Ishikawa (cell line): ENCODE measurements at regions not wholly inside any gene's neighbourhood (a gene's known extent, or its start where the extent isn't known, plus 50 kb on each side); places are given as distances from the start of the nearest gene placed in this dataset.

ENCODE experiments used
- TAF1 ChIP-seq: IDR thresholded peaks from 2 replicates; pipeline ENCODE4 v1.6.1; 2012; ENCODE audit warnings: low read depth, mild to moderate bottlenecking
- TCF12 ChIP-seq: IDR thresholded peaks from 2 replicates; pipeline ENCODE4 v1.6.1; 2012; ENCODE audit warnings: low read depth
- YY1 ChIP-seq: IDR thresholded peaks from 2 replicates; pipeline ENCODE4 v1.6.1; 2012; ENCODE audit warnings: low read depth
- ZBTB7A ChIP-seq: IDR thresholded peaks from 2 replicates; pipeline ENCODE4 v1.6.1; 2012; ENCODE audit warnings: low read depth
- TF ChIP-seq, protein P1 (sequence below): IDR thresholded peaks from 2 replicates; pipeline ENCODE4 v1.6.1; 2012; ENCODE audit warnings: low read depth, mild to moderate bottlenecking
- TF ChIP-seq, protein P2 (sequence below): IDR thresholded peaks from 2 replicates; pipeline ENCODE4 v1.6.1; 2012

DNA sequence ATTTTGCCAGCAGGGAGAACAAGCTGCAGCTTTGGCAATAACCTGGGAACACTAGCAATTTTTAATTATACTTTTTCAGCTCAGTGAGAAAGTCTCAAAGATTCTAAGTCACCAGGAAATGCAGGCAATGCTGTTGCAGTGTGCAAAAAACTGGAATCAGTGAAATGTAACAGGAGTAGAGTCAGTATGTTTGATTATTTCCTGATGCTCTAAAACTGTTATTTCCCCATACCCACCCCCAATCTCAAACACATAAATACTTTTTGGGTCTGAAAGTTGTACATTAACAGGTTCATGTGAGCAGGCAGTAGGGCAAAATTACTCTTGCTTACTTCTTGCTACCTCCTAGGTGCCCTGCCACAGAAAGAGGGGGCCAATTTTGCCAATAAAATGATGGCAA lies 65.4 kb upstream of the BEND6 start:
- no peak for TF ChIP-seq ZBTB7A
- TF ChIP-seq, protein P1, sequence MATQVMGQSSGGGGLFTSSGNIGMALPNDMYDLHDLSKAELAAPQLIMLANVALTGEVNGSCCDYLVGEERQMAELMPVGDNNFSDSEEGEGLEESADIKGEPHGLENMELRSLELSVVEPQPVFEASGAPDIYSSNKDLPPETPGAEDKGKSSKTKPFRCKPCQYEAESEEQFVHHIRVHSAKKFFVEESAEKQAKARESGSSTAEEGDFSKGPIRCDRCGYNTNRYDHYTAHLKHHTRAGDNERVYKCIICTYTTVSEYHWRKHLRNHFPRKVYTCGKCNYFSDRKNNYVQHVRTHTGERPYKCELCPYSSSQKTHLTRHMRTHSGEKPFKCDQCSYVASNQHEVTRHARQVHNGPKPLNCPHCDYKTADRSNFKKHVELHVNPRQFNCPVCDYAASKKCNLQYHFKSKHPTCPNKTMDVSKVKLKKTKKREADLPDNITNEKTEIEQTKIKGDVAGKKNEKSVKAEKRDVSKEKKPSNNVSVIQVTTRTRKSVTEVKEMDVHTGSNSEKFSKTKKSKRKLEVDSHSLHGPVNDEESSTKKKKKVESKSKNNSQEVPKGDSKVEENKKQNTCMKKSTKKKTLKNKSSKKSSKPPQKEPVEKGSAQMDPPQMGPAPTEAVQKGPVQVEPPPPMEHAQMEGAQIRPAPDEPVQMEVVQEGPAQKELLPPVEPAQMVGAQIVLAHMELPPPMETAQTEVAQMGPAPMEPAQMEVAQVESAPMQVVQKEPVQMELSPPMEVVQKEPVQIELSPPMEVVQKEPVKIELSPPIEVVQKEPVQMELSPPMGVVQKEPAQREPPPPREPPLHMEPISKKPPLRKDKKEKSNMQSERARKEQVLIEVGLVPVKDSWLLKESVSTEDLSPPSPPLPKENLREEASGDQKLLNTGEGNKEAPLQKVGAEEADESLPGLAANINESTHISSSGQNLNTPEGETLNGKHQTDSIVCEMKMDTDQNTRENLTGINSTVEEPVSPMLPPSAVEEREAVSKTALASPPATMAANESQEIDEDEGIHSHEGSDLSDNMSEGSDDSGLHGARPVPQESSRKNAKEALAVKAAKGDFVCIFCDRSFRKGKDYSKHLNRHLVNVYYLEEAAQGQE, result no peak
- no peak for TF ChIP-seq TAF1
- TF ChIP-seq TCF12, result no peak
- TF ChIP-seq YY1, result no peak
- TF ChIP-seq, protein P2, sequence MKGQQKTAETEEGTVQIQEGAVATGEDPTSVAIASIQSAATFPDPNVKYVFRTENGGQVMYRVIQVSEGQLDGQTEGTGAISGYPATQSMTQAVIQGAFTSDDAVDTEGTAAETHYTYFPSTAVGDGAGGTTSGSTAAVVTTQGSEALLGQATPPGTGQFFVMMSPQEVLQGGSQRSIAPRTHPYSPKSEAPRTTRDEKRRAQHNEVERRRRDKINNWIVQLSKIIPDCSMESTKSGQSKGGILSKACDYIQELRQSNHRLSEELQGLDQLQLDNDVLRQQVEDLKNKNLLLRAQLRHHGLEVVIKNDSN, result no peak
